Subcutaneous abdominal adipose tissue (tissue), 5 donors: ENCODE measurements at regions not wholly inside any gene's neighbourhood (a gene's known extent, or its start where the extent isn't known, plus 50 kb on each side); places are given as distances from the start of the nearest gene placed in this dataset.

ENCODE experiments used
- H3K27ac ChIP-seq: one replicate; pipeline ENCODE4 v1.7.0; 2013; ENCODE audit warnings: low read depth, mild to moderate bottlenecking, inconsistent platforms, low read length, moderate library complexity
- H3K27me3 ChIP-seq, 5 donors: one replicate each; pipeline ENCODE4 v1.7.0; 2013; ENCODE audit warnings: low read length in 5 of 5, inconsistent platforms in 1 of 5; ENCODE audit not compliant: control insufficient read depth in 5 of 5, insufficient read depth in 4 of 5
- H3K36me3 ChIP-seq, 5 donors: one replicate each; pipeline ENCODE4 v1.7.0; 2013; ENCODE audit warnings: low read length in 5 of 5; ENCODE audit not compliant: control insufficient read depth in 5 of 5, insufficient read depth in 5 of 5
- H3K4me1 ChIP-seq, 5 donors: one replicate each; pipeline ENCODE4 v1.7.0; 2013; ENCODE audit warnings: low read length in 5 of 5, mild to moderate bottlenecking in 3 of 5, moderate library complexity in 1 of 5; ENCODE audit not compliant: control insufficient read depth in 5 of 5, insufficient read depth in 5 of 5
- H3K4me3 ChIP-seq, 5 donors: one replicate each; pipeline ENCODE4 v1.7.0; 2013; ENCODE audit warnings: low read length in 5 of 5, low read depth in 1 of 5
- H3K9ac ChIP-seq, 5 donors: one replicate each; pipeline ENCODE4 v1.7.0; 2013; ENCODE audit warnings: low read length in 5 of 5, mild to moderate bottlenecking in 4 of 5, moderate library complexity in 3 of 5
- H3K9me3 ChIP-seq, 5 donors: one replicate each; pipeline ENCODE4 v1.7.0; 2013; ENCODE audit warnings: low read length in 5 of 5; ENCODE audit not compliant: control insufficient read depth in 5 of 5
- donor health status: healthy.
- donor health status: healthy.
- donor health status: healthy.
- donor health status: healthy.
- donor health status: healthy.

DNA sequence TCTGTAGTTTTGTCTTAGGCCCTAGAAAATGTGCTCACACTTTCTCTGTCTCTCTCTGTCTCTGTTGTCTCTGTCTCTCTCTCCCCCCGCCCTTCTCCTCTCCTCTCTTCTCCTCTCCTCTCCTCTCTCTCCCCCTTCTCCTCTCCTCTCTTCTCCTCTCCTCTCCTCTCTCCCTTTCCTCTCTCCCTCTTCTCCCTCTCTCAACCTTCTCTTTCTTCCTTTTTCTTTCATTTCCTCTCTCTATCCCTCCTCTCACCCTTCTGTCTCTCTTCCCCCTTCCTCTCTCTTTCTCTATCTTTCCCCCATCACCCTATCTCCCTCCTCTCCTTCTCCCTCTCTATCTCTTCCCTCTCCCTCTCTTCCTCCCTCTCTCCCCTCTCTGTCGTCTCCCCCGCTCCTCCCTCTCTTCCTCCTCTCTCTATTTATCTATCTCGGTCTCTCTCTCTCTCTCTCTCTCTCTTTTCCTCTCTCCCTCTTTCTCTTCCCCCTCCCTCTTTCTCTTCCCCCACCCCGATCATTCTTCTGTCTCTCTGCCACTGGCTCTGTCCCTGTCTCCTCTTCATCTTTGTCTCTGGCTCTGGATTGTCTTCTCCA lies 107.2 kb upstream of the C16orf82 start:
- Histone ChIP-seq H3K27ac (no peak overlapping the region), H3K4me3 (no peak overlapping the region), H3K9me3 (peaks cover 0 to 10% (median 3%) of the 10 kb centered on the region in 5 donors), H3K4me1 (no peaks in the 10 kb centered on the region), H3K27me3 (peaks cover 0 to 4% (median 3%) of the 10 kb centered on the region in 5 donors), H3K9ac (no peak overlapping the region), H3K36me3 (no peaks in the 10 kb centered on the region)

DNA sequence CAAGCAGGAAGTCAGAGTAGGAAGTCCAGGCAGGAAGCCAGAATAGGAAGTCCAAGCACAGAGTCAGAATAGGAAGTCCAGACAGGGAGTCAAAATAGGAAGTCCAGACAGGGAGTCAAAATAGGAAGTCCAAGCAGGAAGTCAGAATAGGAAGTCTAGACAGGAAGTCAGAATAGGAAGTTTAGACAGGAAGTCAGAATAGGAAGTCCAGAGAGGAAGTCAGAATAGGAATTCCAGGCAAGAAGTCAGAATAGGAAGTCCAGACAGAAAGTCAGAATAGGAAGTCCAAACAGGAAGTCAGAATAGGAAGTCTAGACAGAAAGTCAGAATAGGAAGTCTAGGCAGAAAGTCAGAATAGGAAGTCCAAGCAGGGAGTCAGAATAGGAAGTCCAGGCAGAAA lies 105.3 kb upstream of the C16orf82 start:
- peaks cover 0 to 4% (median 0%) of the 10 kb centered on the region in 5 donors for H3K27me3 ChIP-seq
- H3K9ac ChIP-seq: no peak overlapping the region
- no peaks in the 10 kb centered on the region for H3K4me1 ChIP-seq
- H3K36me3 ChIP-seq: no peaks in the 10 kb centered on the region
- peaks cover 0 to 6% (median 3%) of the 10 kb centered on the region in 5 donors for H3K9me3 ChIP-seq
- H3K27ac ChIP-seq: no peak overlapping the region
- no peak overlapping the region for H3K4me3 ChIP-seq

DNA sequence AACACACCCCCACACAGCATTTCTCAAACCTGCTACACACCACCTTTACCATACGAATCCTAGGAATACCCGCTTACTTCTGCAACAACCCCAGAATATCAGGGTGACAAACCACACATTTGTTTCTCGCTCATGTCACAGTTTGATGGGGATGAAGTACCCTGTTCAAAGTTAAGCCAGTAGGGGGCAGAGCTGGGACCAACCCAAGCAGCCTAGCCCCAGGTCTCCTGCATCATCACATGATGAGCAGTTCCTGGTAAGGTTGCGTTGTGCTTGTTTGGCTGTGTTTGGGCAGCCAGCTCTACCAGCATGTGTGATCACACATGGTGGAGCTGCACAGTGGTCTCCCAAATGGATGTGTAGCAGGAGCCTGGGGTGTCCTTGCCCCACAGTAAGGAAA lies 103.6 kb upstream of the C16orf82 start:
- Histone ChIP-seq H3K36me3 (no peaks in the 10 kb centered on the region), H3K9ac (no peak overlapping the region), H3K9me3 (peaks cover 0 to 6% (median 3%) of the 10 kb centered on the region in 5 donors), H3K27me3 (peaks cover 0 to 4% (median 0%) of the 10 kb centered on the region in 5 donors), H3K4me1 (no peaks in the 10 kb centered on the region), H3K27ac (no peak overlapping the region), H3K4me3 (no peak overlapping the region)

DNA sequence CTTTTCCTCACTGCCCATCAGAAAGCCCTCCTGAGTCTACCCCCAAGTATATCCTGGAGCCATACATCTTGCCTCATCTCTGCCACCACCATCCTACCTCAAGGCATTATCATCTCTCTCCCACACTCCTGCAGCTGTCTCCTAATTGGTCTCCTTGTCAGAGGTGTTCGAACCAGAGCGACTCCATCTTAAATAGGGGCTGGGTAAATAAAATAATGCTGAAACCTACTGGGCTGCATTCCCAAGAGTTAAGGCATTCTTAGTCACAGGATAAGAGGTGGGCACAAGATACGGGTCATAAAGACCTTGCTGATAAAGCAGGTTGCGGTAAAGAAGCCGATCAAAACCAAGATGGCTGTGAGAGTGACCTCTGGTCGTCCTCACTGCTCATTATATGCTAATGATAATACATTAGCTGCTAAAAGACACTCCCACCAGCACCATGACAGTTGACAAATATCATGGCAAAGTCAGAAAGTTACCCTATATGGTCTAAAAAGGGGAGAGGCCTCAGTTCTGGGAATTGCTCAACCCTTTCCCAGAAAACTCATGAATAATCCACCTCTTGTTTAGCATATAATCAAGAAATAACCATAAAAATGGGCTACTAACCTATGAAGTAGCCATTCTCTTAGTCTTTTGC lies 97.0 kb upstream of the C16orf82 start:
- no peak overlapping the region for H3K27ac ChIP-seq
- H3K4me3 ChIP-seq: no peak overlapping the region
- H3K9me3 ChIP-seq: no peaks in the 10 kb centered on the region
- no peaks in the 10 kb centered on the region for H3K36me3 ChIP-seq
- H3K27me3 ChIP-seq: no peaks in the 10 kb centered on the region
- H3K4me1 ChIP-seq: no peaks in the 10 kb centered on the region
- H3K9ac ChIP-seq: no peak overlapping the region

DNA sequence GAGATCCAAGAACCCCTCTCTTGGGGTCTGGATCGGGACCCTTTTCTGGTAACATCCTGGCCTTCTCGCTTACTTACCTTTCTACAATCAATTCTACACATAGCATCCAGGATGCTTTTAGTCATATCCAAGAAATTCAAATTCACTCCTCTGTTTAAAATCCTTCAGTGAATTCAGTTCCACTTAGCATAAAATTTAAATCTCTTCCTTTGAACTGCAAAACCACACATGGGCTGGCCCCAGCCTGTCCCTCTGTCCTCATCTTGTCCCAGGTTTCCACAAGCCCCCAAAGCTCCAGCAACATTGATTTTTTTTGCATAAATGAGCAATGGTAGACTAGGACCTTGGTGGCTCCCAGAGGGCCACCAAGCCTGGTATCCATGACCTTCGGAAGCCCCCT lies 96.4 kb upstream of the C16orf82 start:
- no peaks in the 10 kb centered on the region for H3K27me3 ChIP-seq
- no peak overlapping the region for H3K9ac ChIP-seq
- no peaks in the 10 kb centered on the region for H3K36me3 ChIP-seq
- no peak overlapping the region for H3K27ac ChIP-seq
- no peaks in the 10 kb centered on the region for H3K9me3 ChIP-seq
- no peak overlapping the region for H3K4me3 ChIP-seq
- no peaks in the 10 kb centered on the region for H3K4me1 ChIP-seq

DNA sequence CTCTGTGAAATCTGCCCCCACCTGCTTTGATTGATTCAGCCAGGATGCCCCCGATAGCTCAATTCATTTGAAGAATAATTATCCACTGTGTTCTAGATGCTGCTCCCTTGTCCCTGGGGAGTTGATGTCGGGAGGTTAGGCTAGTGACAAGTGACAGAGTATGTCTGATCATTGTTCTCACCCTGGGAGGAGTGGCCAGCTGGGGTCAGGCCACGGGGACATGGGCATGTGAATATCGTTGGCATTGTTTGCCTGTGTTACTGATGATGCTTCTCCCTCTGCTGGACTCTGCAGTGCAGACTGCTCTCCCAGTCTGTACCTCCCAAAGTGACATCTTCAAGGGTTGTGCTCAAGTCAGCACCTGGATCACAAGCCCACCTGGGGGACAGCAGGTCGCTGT lies 89.9 kb upstream of the C16orf82 start:
- Histone ChIP-seq H3K4me3 (no peak overlapping the region), H3K4me1 (no peaks in the 10 kb centered on the region), H3K27me3 (peaks cover 0 to 5% (median 0%) of the 10 kb centered on the region in 5 donors), H3K27ac (no peak overlapping the region), H3K9ac (no peak overlapping the region), H3K36me3 (no peaks in the 10 kb centered on the region), H3K9me3 (no peaks in the 10 kb centered on the region)

DNA sequence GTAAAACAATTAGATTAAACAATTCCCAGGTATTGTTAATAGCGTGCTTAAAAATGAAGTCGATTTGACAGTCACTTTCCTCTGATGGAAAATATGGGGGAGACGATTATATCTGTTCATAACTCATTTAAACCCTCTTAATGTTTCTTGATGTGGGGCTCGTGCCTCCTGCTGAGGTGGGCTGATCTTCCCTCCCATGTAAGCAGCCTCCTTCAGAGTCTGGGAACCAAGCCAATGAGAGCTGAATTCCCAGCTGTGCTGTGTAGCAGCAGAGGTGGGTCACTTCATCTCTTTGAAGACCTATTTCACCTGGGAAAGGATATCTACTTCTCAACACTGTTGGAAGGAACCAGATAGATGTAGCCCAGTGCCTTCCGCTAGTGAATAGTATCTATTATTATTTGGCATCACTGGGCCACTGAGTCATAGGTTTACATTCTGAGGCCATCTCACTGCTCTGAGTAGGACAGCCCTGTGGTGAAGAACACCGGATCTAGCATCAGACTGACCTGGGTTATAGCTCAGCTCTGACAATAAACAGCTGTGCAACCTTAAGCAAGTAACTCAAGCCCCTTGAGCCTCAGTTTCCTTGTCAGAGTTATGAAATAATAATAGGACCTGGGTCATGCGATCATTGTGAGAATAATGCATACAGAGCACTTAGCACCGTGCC lies 85.3 kb upstream of the C16orf82 start:
- H3K27ac ChIP-seq: no peak overlapping the region
- no peak overlapping the region for H3K9ac ChIP-seq
- no peaks in the 10 kb centered on the region for H3K36me3 ChIP-seq
- no peak overlapping the region for H3K4me3 ChIP-seq
- peaks cover 0 to 5% (median 0%) of the 10 kb centered on the region in 5 donors for H3K27me3 ChIP-seq
- no peaks in the 10 kb centered on the region for H3K9me3 ChIP-seq
- H3K4me1 ChIP-seq: no peaks in the 10 kb centered on the region

DNA sequence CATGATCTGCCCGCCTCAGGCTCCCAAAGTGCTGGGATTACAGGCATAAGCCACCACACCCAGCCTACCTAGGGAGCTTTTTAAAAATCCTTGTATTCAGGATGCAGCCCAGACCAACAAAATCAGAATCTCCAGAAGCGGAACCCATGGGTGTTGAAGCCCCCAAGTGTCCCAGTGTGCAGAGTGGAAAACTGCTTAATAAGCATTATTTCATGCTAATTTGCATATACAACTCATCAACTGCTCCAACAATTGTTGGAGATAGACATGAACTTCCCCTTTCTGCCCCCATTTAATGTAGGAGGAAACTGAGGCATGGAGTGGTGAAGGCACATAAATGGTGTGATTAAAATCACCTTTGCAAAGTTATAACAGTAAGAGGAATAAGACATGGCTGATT lies 84.3 kb upstream of the C16orf82 start:
- Histone ChIP-seq H3K27ac (no peak overlapping the region), H3K36me3 (no peaks in the 10 kb centered on the region), H3K4me3 (no peak overlapping the region), H3K9me3 (no peaks in the 10 kb centered on the region), H3K9ac (no peak overlapping the region), H3K27me3 (peaks cover 0 to 1% (median 0%) of the 10 kb centered on the region in 5 donors), H3K4me1 (no peaks in the 10 kb centered on the region)

DNA sequence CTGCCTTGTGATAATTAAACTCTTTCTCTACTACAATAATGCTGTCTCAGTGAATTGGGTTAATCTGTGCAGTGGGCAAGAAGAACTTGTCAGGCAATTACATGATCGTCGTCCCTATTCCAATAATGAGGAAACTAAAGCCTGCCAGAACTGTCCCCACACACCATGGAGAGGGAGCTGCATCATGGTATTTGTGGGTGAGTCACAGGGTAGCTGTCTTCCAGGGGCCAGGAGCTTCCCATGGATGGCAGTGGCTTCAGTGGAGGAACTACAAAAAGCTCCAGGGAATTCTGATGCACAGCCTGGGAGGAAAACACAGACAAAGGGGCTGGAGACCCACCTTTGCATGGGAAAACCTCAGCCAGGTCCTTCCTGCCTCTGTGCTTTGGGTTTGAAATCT lies 83.3 kb upstream of the C16orf82 start:
- Histone ChIP-seq H3K9me3 (no peaks in the 10 kb centered on the region), H3K27ac (no peak overlapping the region), H3K36me3 (no peaks in the 10 kb centered on the region), H3K4me3 (no peak overlapping the region), H3K9ac (no peak overlapping the region), H3K4me1 (no peaks in the 10 kb centered on the region), H3K27me3 (peaks cover 0 to 4% (median 0%) of the 10 kb centered on the region in 5 donors)
